ENCODE measurements at regions not wholly inside any gene's neighbourhood (a gene's known extent, or its start where the extent isn't known, plus 50 kb on each side); places are given as distances from the start of the nearest gene placed in this dataset.

DNA sequence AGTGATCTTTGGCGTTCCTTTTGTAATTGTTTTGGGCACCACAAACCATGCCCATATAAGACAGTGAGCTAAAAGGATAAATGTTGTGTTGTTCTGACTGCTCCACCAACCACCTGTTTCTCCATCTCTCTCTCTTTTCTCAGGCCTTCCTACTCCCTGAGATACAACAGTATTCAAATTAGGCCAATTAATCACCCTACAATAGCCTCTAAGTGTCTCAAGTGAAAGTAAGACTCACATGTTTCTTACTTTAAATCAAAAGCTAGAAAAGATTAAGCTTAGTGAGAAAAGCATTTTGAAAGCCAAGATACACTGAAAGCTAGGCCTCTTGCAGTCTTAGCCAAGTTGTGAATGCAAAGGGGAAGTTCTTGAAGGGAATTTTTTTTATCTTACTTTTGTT, 268.8 kb upstream of the NREP start:
- DNase-seq (ENCODE audit: low read depth in 2 of 2): no peak

- no peak for DNase-seq (ENCODE audit: low read depth in 2 of 2)
Measured at GRCh38 chr5:112024769-112025168, 267.8 kb upstream of the NREP start.

- DNase-seq (ENCODE audit: low read depth in 2 of 2): no peak
Measured at GRCh38 chr5:112024221-112024620, 267.2 kb upstream of the NREP start.

DNA sequence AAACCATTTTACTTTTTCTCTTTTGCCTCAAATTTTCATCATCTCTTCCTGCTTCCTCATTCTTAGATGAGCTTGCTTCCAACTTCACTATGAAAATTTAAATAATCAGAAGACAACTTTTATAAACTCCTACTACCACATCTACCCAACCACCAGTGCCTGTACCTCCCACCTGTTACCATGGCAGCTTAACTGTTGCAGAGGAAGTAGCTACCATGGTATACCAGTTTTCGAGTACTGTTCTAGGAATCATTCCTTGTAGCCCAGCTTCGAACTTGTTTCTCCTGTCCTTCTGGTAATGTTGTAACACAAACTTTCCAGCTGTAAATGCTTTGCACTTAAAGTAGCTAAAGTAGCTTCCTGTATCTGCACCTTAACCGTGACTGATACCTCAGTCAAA, 266.8 kb upstream of the NREP start:
- no peak for DNase-seq (ENCODE audit: low read depth in 2 of 2)

DNA sequence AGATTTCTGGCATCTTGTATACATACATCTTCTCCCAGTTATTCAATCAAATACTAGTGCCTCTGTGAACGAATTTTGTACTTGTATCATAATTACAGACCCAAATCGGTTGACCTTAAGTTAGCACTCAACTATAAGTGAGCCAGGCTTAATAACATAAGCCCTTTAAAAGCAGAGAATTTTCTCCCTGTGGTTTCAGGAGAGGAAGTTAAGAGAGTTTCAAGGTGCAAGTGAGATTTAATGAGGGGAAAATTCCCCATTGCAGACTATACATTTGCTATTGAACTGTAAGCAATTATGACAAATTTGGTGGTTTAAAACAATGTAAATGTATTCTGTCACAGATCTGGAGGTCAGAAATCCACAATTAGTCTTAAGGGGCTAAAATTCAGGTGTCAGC, 261.9 kb upstream of the NREP start:
- no peak for DNase-seq (ENCODE audit: low read depth in 2 of 2)

DNA sequence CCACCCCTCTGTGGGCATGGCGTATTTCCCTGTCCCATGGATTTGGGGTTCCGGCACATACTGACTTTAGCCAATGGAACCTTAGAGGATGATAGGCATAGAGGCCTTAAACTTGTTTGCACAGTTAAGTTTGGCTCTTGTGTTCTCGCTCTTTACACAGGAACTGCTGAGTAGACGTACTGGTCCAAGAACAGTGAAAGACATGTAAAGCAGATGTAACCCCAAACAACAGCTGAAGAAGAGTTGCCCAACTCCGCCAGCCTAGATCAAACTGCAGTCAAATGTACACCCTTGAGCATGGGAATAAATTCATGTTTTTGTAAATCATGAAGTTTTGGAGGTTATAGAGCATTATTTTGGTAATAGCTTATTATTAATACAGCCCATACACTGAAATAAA, 260.0 kb upstream of the NREP start:
- no peak for DNase-seq (ENCODE audit: low read depth in 2 of 2)

DNA sequence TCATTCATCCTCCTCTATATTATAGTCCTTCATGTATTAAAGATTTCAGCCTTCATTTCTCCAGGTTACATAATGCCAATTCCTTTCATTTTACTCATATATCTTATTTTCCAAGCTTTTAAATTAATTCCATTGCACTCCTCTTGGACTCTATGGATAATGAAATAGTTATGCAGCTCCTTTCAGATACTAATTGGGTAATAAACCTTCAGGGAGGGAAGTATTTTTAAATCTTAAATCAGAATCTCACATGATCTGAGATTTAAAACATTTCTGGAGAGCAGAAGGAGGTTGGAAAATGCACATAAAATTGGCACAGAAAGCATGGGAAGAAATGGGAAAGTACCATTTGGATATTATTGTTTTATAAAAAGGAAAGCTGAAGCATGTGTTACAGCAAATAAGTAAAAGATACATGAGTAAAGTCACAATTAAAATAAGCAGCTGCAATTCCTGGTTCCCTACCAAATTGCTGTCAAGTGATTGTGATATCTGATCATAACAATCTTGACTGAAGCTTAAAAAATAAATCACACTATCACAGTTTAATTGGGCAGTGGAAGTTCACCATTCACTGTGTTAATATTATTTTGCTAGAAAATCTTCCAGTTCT, 257.9 kb upstream of the NREP start:
- peak; percentile 55 to 70 for DNase-seq (ENCODE audit: low read depth in 2 of 2)

GRCh38 chr5:112013660-112014059, 256.7 kb upstream of the NREP start:
- no peak for DNase-seq (ENCODE audit: low read depth in 2 of 2)

- no peak for DNase-seq (ENCODE audit: low read depth in 2 of 2)
Measured at GRCh38 chr5:112012104-112012503, 255.1 kb upstream of the NREP start.

- DNase-seq (ENCODE audit: low read depth in 2 of 2): no peak
Measured at GRCh38 chr5:112010475-112010874, 253.5 kb upstream of the NREP start.

- DNase-seq (ENCODE audit: low read depth in 2 of 2): no peak
Measured at GRCh38 chr5:112006721-112007120, 249.7 kb upstream of the NREP start.

GRCh38 chr5:112005623-112005930, 248.6 kb upstream of the NREP start:
- DNase-seq (ENCODE audit: low read depth in 2 of 2): peak in 1 of 2 experiments; percentile 33

DNA sequence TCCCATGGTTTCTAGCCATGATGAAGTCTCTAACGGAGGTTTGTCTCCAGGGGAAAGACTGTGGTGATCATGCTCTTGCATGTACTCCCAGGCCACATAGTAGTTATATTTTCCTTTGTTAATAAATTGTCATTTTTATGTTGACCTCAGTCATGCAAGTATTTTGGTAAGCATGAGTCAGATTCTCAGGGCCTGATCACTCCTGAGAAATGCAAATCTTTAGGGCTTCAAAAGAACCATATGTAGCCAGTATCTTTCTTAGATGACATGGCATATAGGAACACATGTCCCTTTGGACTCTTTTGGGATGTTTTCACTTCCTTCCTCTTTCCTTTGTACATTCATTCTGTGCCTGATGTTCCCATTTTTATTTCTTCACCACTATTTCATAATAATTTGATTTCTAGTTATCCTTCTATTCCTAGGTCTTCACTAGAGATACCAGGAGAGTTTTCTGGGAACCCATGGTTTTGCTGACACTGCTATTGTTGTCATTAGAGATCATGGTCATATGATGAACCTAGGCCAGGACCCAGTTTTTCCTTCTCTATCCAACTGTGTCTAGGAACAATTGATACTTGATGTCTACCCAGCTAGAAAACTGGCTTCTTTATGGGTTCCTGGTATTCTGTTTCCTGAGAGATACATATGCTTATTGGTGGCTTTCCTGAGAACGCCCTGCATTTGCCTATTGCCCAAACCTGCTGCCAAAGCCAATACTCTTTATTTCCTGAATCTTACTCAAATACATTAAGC, 248.1 kb upstream of the NREP start:
- DNase-seq (ENCODE audit: low read depth in 2 of 2): peak; percentile 55 to 59

- no peak for DNase-seq (ENCODE audit: low read depth in 2 of 2)
Measured at GRCh38 chr5:112002376-112002775, 245.4 kb upstream of the NREP start.

DNA sequence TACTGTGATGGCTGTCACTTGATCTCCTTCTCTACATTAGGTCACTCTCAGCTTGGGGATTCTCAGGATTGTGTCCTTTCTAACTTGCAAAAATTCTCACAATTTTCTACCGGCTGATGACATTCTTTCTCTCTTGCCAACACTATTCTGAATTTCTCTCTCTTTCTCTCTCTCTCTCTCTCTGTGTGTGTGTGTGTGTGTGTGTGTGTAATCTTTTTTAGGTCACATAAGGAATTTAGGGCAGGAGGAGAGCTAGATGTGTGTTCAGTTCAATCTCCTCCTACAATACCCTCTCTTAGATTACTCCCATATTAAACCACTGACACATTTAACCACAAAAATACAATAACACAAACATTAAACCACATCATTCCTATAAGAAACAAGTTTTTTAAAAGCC, 242.3 kb upstream of the NREP start:
- DNase-seq (ENCODE audit: low read depth in 2 of 2): peak; percentile 75 to 78

- DNase-seq (ENCODE audit: low read depth in 2 of 2): no peak
Measured at GRCh38 chr5:111998871-111999270, 241.9 kb upstream of the NREP start.

- DNase-seq (ENCODE audit: low read depth in 2 of 2): peak; percentile 100
Measured at GRCh38 chr5:111997711-111998110, 240.7 kb upstream of the NREP start.

GRCh38 chr5:111997308-111997707, 240.3 kb upstream of the NREP start:
- no peak for DNase-seq (ENCODE audit: low read depth in 2 of 2)

GRCh38 chr5:111996574-111996973, 239.6 kb upstream of the NREP start:
- DNase-seq (ENCODE audit: low read depth in 2 of 2): no peak

- no peak for DNase-seq (ENCODE audit: low read depth in 2 of 2)
Measured at GRCh38 chr5:111995701-111996100, 238.7 kb upstream of the NREP start.

DNA sequence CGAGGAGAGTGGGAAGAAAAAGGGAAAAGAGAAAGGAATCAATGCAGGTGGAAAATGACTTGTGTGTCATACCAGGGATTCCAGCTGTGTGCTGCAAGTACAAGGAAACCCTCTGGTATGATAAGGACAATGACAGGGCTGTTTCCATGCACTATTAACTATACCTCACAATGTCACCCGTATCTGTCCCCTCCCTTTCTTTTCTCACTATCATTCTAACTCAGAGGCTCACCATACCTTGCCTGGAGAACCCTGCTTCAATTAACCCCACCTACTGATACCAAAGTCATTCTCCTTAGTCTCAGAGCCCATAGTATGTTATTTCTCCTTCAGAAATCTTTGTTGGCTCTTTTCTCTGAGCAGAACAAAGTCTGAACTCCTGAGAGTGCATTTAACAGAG, 236.2 kb upstream of the NREP start:
- no peak for DNase-seq (ENCODE audit: low read depth in 2 of 2)

DNA sequence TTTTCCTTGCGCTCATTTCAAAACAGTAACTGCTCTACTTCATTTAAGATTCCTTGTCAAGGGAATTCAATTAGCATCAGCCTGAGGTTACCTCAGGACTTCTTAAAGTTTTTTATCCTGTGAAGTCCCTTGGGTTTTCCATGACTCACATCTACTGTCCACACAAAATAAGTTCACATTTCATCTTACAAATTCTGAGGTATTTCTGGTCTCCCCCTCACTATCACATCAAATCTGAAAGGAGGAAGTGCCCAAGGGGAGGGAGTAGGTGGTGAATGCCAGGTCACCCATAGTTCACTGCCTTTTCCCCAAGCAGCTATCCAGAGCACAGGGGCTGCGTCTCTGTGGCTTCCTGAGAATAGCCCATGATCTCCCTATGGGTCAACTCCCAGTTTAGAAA, 227.1 kb upstream of the NREP start:
- DNase-seq (ENCODE audit: low read depth in 2 of 2): peak; percentile 93

DNA sequence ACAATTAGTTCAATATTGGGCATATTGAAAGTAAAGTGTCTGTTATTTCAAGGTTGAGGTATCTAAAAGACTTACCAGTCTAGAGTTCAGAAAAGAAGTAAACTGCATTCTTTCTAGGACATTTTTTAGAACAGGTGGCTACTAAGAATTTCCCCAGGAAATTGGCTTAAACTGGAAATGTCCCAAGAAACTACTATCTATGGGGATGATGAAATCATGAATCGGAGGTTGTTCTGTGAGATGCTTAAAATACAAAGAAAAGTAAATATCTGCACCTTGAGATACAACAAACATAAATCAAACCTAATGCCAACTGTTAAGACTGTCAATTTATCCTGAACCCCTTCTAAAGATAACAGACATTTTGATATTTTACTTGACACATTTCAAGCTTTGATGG, 226.5 kb upstream of the NREP start:
- no peak for DNase-seq (ENCODE audit: low read depth in 2 of 2)

DNA sequence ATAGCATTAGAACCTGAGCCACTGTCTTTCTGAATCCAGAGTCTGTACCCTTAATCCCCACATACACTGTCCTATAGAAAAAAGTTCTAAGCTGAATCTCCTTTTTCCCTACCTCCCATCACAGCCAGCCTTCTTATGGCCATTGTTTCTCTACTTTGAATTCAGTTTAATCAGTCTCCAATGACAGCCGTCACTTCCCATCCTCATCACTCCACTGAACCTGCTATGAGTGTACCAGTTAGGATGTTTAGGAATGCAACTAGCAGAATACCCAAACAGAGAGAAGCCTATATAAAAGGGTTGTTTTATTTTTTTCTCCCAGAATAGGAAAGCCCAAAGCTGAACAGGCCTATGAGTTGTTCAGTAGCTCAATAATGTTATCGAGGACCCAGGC, 220.4 kb upstream of the NREP start:
- DNase-seq (ENCODE audit: low read depth in 2 of 2): no peak

All from fibroblast of skin of left biceps (primary cell).